Upper lobe of left lung (tissue), 6 donors: ENCODE measurements at regions not wholly inside any gene's neighbourhood (a gene's known extent, or its start where the extent isn't known, plus 50 kb on each side); places are given as distances from the start of the nearest gene placed in this dataset.
A peak's percentile ranks its signal among the peaks of the same experiment; 100 is the strongest.

Experiments used
- ATAC-seq, 2 donors: fragments of 200-7000 bp; cut with Tn5 transposase; one replicate each; pipeline ENCODE4 v1.9.1; 2022; ENCODE audit warnings: mild to moderate bottlenecking in 2 of 2, moderate library complexity in 2 of 2; ENCODE audit not compliant: low FRiP score in 2 of 2
- DNase-seq, 2 donors: peaks; one replicate each; pipeline ENCODE4 v3.0.0-alpha.2; 2019 to 2020
- H3K27ac ChIP-seq, 4 donors: fragments of 200-600 bp; sonication (generic); one replicate each; pipeline ENCODE4 v1.5.1; 2016 to 2019
- H3K27me3 ChIP-seq, 4 donors: fragments of 200-600 bp; sonication (generic); one replicate each; pipeline ENCODE4 v1.5.1; 2017 to 2019
- H3K36me3 ChIP-seq, 4 donors: fragments of 200-600 bp; sonication (generic); one replicate each; pipeline ENCODE4 v1.5.1; 2016 to 2019
- H3K4me1 ChIP-seq, 4 donors: fragments of 200-600 bp; sonication (generic); one replicate each; pipeline ENCODE4 v1.5.1; 2018 to 2019
- H3K4me3 ChIP-seq, 4 donors: fragments of 200-600 bp; sonication (generic); one replicate each; pipeline ENCODE4 v1.5.1; 2017 to 2019; ENCODE audit warnings: mild to moderate bottlenecking in 2 of 4, moderate library complexity in 1 of 4
- H3K9me3 ChIP-seq, 4 donors: fragments of 200-600 bp; sonication (generic); one replicate each; pipeline ENCODE4 v1.5.1; 2018 to 2019
- CTCF ChIP-seq, 6 experiments: fragments of 450-650 bp in 4 of 6; fragments of 200-600 bp in 2 of 6; sonication (generic) in 2 of 6; IDR thresholded peaks; one replicate each; pipeline ENCODE4 v1.5.1; 2016 to 2019; ENCODE audit warnings: antibody characterized with exemption in 6 of 6
- EP300 ChIP-seq, 4 donors: sonication (generic); formaldehyde crosslinking; IDR thresholded peaks; one replicate each; pipeline ENCODE4 v1.5.1; 2017; ENCODE audit warnings: antibody characterized with exemption in 4 of 4, control low read depth in 2 of 4
- POLR2A ChIP-seq, 4 donors: fragments of 450-650 bp; IDR thresholded peaks; one replicate each; pipeline ENCODE4 v1.5.1; 2016 to 2017; ENCODE audit warnings: antibody characterized with exemption in 4 of 4, mild to moderate bottlenecking in 2 of 4
- POLR2AphosphoS5 ChIP-seq, 2 donors: sonication (generic); formaldehyde crosslinking; IDR thresholded peaks; one replicate each; pipeline ENCODE4 v1.5.1; 2017; ENCODE audit warnings: antibody characterized with exemption in 2 of 2
- WGBS, 2 donors: methylation state at CpG; one replicate each; pipeline ENCODE4 v1.1.5; 2017 to 2018; 5-methylcytosine and 5-hydroxymethylcytosine counted together
- donor health status: DM: no; HTN: no; CAD: no; lungs with moderate emphysema.
- donor health status: DM: no; HTN: yes; CAD: no; lungs with severe emphysema.

DNA sequence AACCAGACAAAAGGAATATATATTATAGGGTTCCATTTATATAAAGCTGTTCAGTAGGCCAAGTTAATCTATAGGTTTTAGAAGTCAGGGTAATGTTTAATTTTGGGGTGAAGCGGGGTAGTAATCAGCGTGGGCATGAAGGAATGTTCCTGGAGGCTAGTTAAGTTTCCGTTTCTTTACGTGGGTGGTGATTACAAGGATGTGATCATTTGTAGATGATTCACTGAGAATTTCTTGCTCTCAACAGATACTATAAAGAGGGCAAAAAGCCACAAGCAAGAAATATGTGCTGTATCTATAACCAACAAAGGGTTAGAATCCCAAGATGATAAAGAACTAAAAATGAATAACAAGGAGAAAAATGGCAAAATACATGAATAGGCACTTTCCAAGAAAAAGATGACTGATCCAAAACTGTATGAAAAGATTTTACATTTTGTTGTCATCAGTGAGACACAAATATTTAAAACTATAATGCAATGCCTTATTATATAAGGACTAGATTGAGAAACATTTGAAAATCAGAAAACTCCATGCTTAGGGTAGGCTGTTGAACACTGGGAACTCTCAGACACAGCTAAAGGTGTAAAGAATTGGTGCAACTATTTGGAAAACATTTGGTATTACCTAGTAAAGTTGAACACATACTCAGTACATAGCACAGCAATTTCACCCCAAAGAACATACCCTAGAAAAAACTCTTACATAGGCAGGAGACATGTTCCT lies 224.3 kb upstream of the S1PR3 start:
- no peak overlapping the region for H3K27ac ChIP-seq
- ATAC-seq: peak in 1 of 2 donors; percentile 46
- H3K4me3 ChIP-seq: no peak overlapping the region
- DNase-seq: no peak
- TF ChIP-seq EP300 (IDR thresholded peaks at IDR 0.05) (no peak), CTCF (IDR thresholded peaks at IDR 0.05) (no peak), POLR2A (IDR thresholded peaks at IDR 0.05) (no peak), POLR2AphosphoS5 (IDR thresholded peaks at IDR 0.05) (no peak)
- WGBS, 2 donors: 77 to 90% methylated on average over 4 of the region's 4 CpGs
- H3K9me3 ChIP-seq: no peaks in the 10 kb centered on the region
- H3K4me1 ChIP-seq: no peaks in the 10 kb centered on the region
- H3K27me3 ChIP-seq: no peaks in the 10 kb centered on the region
- H3K36me3 ChIP-seq: no peaks in the 10 kb centered on the region

GRCh38 chr9:88767504-88767790 lies 223.8 kb upstream of the S1PR3 start:
- no peak for TF ChIP-seq CTCF (IDR thresholded peaks at IDR 0.05)
- TF ChIP-seq POLR2A (IDR thresholded peaks at IDR 0.05): no peak
- no peak for TF ChIP-seq POLR2AphosphoS5 (IDR thresholded peaks at IDR 0.05)
- no peak for TF ChIP-seq EP300 (IDR thresholded peaks at IDR 0.05)
- ATAC-seq (no peak), DNase-seq (no peak)
- no peaks in the 10 kb centered on the region for H3K4me1 ChIP-seq
- H3K27ac ChIP-seq: no peak overlapping the region
- no peaks in the 10 kb centered on the region for H3K36me3 ChIP-seq
- H3K27me3 ChIP-seq: no peaks in the 10 kb centered on the region
- no peak overlapping the region for H3K4me3 ChIP-seq
- H3K9me3 ChIP-seq: no peaks in the 10 kb centered on the region

DNA sequence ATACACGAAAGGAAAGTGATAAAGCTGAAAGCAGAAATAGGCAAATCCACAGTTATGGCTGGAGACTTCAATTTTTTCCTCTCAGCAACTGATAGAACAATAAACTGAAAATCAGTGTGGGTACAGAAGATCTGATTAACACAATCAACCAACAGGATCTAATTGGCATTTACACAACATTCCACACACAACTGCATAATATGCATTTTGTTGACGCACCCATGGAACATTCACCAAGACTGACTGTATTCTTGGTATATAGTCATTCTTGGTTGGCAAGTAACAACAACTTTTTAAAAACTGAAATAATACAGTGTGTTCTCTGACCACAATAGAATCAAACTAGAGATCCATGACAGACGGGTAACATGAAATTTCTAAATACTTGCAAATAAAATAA lies 218.7 kb upstream of the S1PR3 start:
- no peak overlapping the region for H3K4me3 ChIP-seq
- no peaks in the 10 kb centered on the region for H3K36me3 ChIP-seq
- H3K4me1 ChIP-seq: peaks cover 4 to 21% (median 13%) of the 10 kb centered on the region in 4 donors
- H3K9me3 ChIP-seq: no peaks in the 10 kb centered on the region
- DNase-seq (no peak), ATAC-seq (no peak)
- no peak overlapping the region for H3K27ac ChIP-seq
- TF ChIP-seq CTCF (IDR thresholded peaks at IDR 0.05) (no peak), POLR2AphosphoS5 (IDR thresholded peaks at IDR 0.05) (no peak), EP300 (IDR thresholded peaks at IDR 0.05) (no peak), POLR2A (IDR thresholded peaks at IDR 0.05) (no peak)
- H3K27me3 ChIP-seq: no peaks in the 10 kb centered on the region
- 74 to 79% methylated on average over 3 of the region's 3 CpGs for WGBS, 2 donors

DNA sequence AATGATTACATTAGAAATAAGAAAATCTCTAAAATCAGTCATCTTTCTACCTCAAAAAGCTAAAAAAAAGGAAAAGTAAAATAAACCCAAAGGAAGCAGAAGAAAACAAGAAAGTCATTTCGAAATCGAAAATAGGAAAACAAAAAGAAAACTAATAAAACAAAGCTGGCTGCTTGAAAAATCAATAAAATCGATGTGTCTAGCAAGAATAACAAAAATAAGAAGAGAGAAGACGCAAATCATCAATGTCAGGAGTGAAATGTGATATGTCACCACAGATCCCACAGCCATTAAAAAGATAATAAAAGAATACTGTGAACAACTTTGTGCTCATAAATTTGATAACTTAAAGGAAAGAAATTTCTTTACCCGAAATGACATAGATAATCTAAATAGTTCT lies 218.1 kb upstream of the S1PR3 start:
- WGBS, 2 donors: 86 to 88% methylated on average over 5 of the region's 5 CpGs
- DNase-seq (no peak), ATAC-seq (no peak)
- Histone ChIP-seq H3K9me3 (no peaks in the 10 kb centered on the region), H3K27me3 (no peaks in the 10 kb centered on the region), H3K36me3 (no peaks in the 10 kb centered on the region), H3K4me1 (peaks cover 4 to 26% (median 17%) of the 10 kb centered on the region in 4 donors), H3K27ac (no peak overlapping the region), H3K4me3 (no peak overlapping the region)
- TF ChIP-seq POLR2AphosphoS5 (IDR thresholded peaks at IDR 0.05): no peak
- TF ChIP-seq EP300 (IDR thresholded peaks at IDR 0.05): no peak
- TF ChIP-seq POLR2A (IDR thresholded peaks at IDR 0.05): no peak
- no peak for TF ChIP-seq CTCF (IDR thresholded peaks at IDR 0.05)

GRCh38 chr9:88773627-88774244 lies 217.5 kb upstream of the S1PR3 start:
- no peak for DNase-seq
- no peaks in the 10 kb centered on the region for H3K27me3 ChIP-seq
- no peak overlapping the region for H3K4me3 ChIP-seq
- no peak overlapping the region for H3K27ac ChIP-seq
- H3K4me1 ChIP-seq: peaks cover 4 to 27% (median 17%) of the 10 kb centered on the region in 4 donors
- TF ChIP-seq EP300 (IDR thresholded peaks at IDR 0.05): no peak
- TF ChIP-seq POLR2AphosphoS5 (IDR thresholded peaks at IDR 0.05): no peak
- TF ChIP-seq CTCF (IDR thresholded peaks at IDR 0.05): no peak
- TF ChIP-seq POLR2A (IDR thresholded peaks at IDR 0.05): no peak
- no peak for ATAC-seq
- 76 to 79% methylated on average over 4 of the region's 4 CpGs for WGBS, 2 donors
- H3K36me3 ChIP-seq: no peaks in the 10 kb centered on the region
- H3K9me3 ChIP-seq: no peaks in the 10 kb centered on the region
